MM.1S (cell line): ENCODE measurements at regions not wholly inside any gene's neighbourhood (a gene's known extent, or its start where the extent isn't known, plus 50 kb on each side); places are given as distances from the start of the nearest gene placed in this dataset.

Experiments
- CTCF ChIP-seq: fragments of 300-600 bp; sonication (generic); IDR thresholded peaks from 2 replicates; pipeline ENCODE4 v1.5.1; 2016; ENCODE audit warnings: antibody characterized with exemption, low read length, mixed read lengths
- EZH2 ChIP-seq: fragments of 300-600 bp; sonication (generic); optimal IDR thresholded peaks from 2 replicates; pipeline ENCODE3; 2017; ENCODE audit warnings: low read depth, mild to moderate bottlenecking, antibody characterized with exemption, low read length, mixed read lengths

- TF ChIP-seq CTCF: no peak
- TF ChIP-seq EZH2: no peak
These were observed 954.5 kb downstream of the ADGRL2 start for GRCh38 chr1:82755191-82755590.
